Keratinocyte (primary cell): ENCODE measurements at regions not wholly inside any gene's neighbourhood (a gene's known extent, or its start where the extent isn't known, plus 50 kb on each side); places are given as distances from the start of the nearest gene placed in this dataset.

Experiments
- DNase-seq: peaks from one replicate; pipeline ENCODE4 v3.0.0-alpha.2; 2011; ENCODE audit warnings: low read depth, missing footprints, low spot score
- FAIRE-seq: peaks from 2 replicates; lab custom pipeline; 2011; peaks lifted over from hg19 to GRCh38; lab: Jason Lieb, UNC
- H2AFZ ChIP-seq: 2 replicates; pipeline ENCODE4 v1.6.0; 2012; ENCODE audit warnings: low read length, control low read depth, inconsistent platforms; ENCODE audit not compliant: control insufficient read depth
- H3K27ac ChIP-seq: 2 replicates; pipeline ENCODE4 v1.5.1; 2011; ENCODE audit warnings: low read length; ENCODE audit not compliant: control insufficient read depth, insufficient read depth
- H3K27me3 ChIP-seq: 3 replicates; pipeline ENCODE4 v1.6.0; 2011; ENCODE audit warnings: low read length; ENCODE audit not compliant: control insufficient read depth, insufficient read depth; ENCODE audit errors: extremely low read depth
- H3K36me3 ChIP-seq, 2 experiments: 2 replicates in 1 of 2; 3 replicates in 1 of 2; pipeline ENCODE4 v1.5.1; 2011; ENCODE audit warnings: low read length in 2 of 2, mild to moderate bottlenecking in 1 of 2; ENCODE audit not compliant: control insufficient read depth in 2 of 2, insufficient read depth in 2 of 2; ENCODE audit errors: extremely low read depth in 1 of 2
- H3K4me1 ChIP-seq: 3 replicates; pipeline ENCODE4 v1.5.1; 2011; ENCODE audit warnings: low read length; ENCODE audit not compliant: control insufficient read depth, insufficient read depth; ENCODE audit errors: extremely low read depth
- H3K4me2 ChIP-seq: 3 replicates; pipeline ENCODE4 v1.6.0; 2011; ENCODE audit warnings: low read depth, low read length; ENCODE audit not compliant: control insufficient read depth, insufficient read depth; ENCODE audit errors: extremely low read depth
- H3K4me3 ChIP-seq, 3 experiments: fragments of 200-600 bp in 1 of 3; sonication (generic) in 1 of 3; 2 replicates in 2 of 3; 3 replicates in 1 of 3; pipeline ENCODE4 v1.5.1; 2011 to 2016; ENCODE audit warnings: low read length in 3 of 3, mild to moderate bottlenecking in 3 of 3, control low read depth in 2 of 3, inconsistent platforms in 1 of 3, low read depth in 1 of 3, mixed read lengths in 1 of 3, mixed run types in 1 of 3, moderate library complexity in 1 of 3; ENCODE audit not compliant: control insufficient read depth in 2 of 3, insufficient read depth in 2 of 3; ENCODE audit errors: extremely low read depth in 1 of 3
- H3K79me2 ChIP-seq: 2 replicates; pipeline ENCODE4 v1.6.0; 2012; ENCODE audit warnings: low read length; ENCODE audit not compliant: control insufficient read depth, insufficient read depth
- H3K9ac ChIP-seq: 3 replicates; pipeline ENCODE4 v1.6.0; 2011; ENCODE audit warnings: low read length; ENCODE audit not compliant: control insufficient read depth, insufficient read depth; ENCODE audit errors: extremely low read depth
- H3K9me1 ChIP-seq: 3 replicates; pipeline ENCODE4 v1.6.0; 2011; ENCODE audit warnings: low read length; ENCODE audit not compliant: control insufficient read depth, insufficient read depth; ENCODE audit errors: extremely low read depth
- H3K9me3 ChIP-seq: 2 replicates; pipeline ENCODE4 v1.5.1; 2012; ENCODE audit warnings: low read depth, low read length; ENCODE audit not compliant: control insufficient read depth
- H4K20me1 ChIP-seq: 3 replicates; pipeline ENCODE4 v1.6.0; 2011; ENCODE audit warnings: low read length; ENCODE audit not compliant: control insufficient read depth, insufficient read depth; ENCODE audit errors: extremely low read depth
- CTCF ChIP-seq, 3 experiments: IDR thresholded peaks in 1 of 3; conservative IDR thresholded peaks in 1 of 3; optimal IDR thresholded peaks in 1 of 3; 2 replicates in 2 of 3; 3 replicates in 1 of 3; pipeline versions ENCODE3 to v1.5.1; 2011; ENCODE audit warnings: low read length in 3 of 3, mild to moderate bottlenecking in 3 of 3, moderate library complexity in 2 of 3, control low read depth in 1 of 3, inconsistent platforms in 1 of 3; ENCODE audit not compliant: insufficient read depth in 2 of 3; ENCODE audit errors: extremely low read depth in 1 of 3
- EZH2 ChIP-seq: IDR thresholded peaks from one replicate; pipeline ENCODE4 v1.6.1; 2012; ENCODE audit warnings: inconsistent platforms, mild to moderate bottlenecking, low read length, moderate library complexity
- dilution Hi-C: fragments of 300-500 bp; cut with MboI; formaldehyde crosslinking; loops from one replicate; pipeline ENCODE4 v1.7.0; 2020; ENCODE audit warnings: low sequenced_read_pairs; ENCODE audit not compliant: extremely low pct_ligation_motif_present

- H3K4me2 ChIP-seq = no peak overlapping the region
- TF ChIP-seq CTCF (optimal IDR thresholded peaks at IDR 0.05 in 1 of 3, IDR thresholded peaks at IDR 0.05 in 1 of 3, conservative IDR thresholded peaks at IDR 0.05 in 1 of 3; ENCODE audit: extremely low read depth in 1 of 3, insufficient read depth in 2 of 3, low read length in 3 of 3) = no peak
- TF ChIP-seq EZH2 = no peak
- H3K36me3 ChIP-seq = no peaks in the 10 kb centered on the region
- no peaks in the 10 kb centered on the region for H3K9me3 ChIP-seq
- H3K4me1 ChIP-seq = peaks cover 4% of the 10 kb centered on the region
- no peaks in the 10 kb centered on the region for H3K79me2 ChIP-seq
- no peaks in the 10 kb centered on the region for H4K20me1 ChIP-seq
- no peak overlapping the region for H3K9ac ChIP-seq
- H2AFZ ChIP-seq = no peak overlapping the region
- H3K4me3 ChIP-seq = no peak overlapping the region
- dilution Hi-C loops = no loop called here
- H3K27me3 ChIP-seq = peaks cover 3% of the 10 kb centered on the region
- DNase-seq (no peak), FAIRE-seq (no peak)
- no peak overlapping the region for H3K27ac ChIP-seq
- no peaks in the 10 kb centered on the region for H3K9me1 ChIP-seq
Observed at GRCh38 chr10:112899391-112900065, 50.5 kb upstream of the TCF7L2 start.
